ENCODE measurements at regions not wholly inside any gene's neighbourhood (a gene's known extent, or its start where the extent isn't known, plus 50 kb on each side); places are given as distances from the start of the nearest gene placed in this dataset.

GRCh38 chr13:61013796-61014195, 401.9 kb downstream of the PCDH20 start:
- no peak for DNase-seq

- no peak for DNase-seq
Observed at GRCh38 chr13:61010358-61010757, 405.3 kb downstream of the PCDH20 start.

DNA sequence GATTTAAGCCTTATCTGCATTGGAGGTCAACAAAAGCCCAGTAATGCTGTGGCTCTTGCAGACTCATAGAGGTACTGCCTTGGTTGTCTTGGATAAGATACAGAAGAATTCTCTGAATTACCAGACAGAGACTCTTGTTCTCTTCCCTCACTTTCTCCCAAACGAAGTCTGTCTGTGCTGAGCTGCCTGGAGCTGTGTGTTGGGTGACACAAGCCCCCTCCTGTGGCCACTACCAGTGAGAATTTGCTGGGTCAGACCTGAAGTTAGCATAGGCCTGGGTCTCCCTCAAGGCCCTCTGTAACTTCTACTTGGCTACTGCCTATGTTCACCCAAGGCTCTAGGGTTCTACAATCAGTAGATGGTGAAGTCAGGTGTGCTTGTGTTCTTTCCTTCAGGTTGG, 413.0 kb downstream of the PCDH20 start:
- DNase-seq: no peak

- DNase-seq: peak; percentile 34
Observed at GRCh38 chr13:60990032-60990733, 425.5 kb downstream of the PCDH20 start.

DNA sequence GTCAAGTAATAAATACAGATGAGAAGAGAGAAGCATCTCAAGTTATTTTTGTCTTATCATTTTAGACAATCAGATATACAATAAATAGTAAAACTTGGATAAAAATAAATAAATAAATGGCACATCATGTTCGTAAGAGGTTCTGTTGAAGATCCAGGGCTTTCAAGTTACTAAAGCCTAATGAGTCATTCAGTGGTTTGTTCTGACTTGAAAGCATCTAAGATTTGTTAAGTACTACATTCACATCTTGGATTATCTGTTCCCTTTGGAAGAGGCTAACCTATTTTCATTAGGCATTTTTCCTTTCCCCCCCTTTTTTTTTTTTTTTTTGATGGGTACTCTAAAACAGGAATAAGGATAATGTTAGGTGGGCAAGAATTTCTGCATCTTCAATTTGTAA, 429.3 kb downstream of the PCDH20 start:
- DNase-seq: no peak

GRCh38 chr13:60981407-60981806, 434.2 kb downstream of the PCDH20 start:
- no peak for DNase-seq

- DNase-seq: no peak
Observed at GRCh38 chr13:60976367-60976766, 439.3 kb downstream of the PCDH20 start.

DNA sequence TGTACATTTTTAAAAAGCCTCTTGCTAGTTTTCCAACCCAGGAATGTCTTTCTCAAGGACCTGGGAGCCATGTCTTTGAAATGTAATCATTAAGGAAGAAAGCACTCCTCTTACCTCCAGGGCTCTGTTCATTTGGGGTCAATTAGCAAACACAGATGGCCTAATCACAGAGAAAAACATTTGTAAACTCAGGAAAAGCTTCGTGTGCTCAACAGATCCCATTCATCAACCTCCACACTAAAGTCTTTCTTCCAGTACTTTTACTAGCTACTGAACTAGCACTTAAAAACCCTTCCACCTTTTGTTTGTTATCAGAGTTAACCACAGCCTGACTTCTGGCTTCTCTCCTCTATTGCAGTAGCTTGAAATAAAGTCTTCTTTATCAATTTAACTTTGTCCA, 441.4 kb downstream of the PCDH20 start:
- no peak for DNase-seq

GRCh38 chr13:60973529-60973928, 442.1 kb downstream of the PCDH20 start:
- no peak for DNase-seq

DNA sequence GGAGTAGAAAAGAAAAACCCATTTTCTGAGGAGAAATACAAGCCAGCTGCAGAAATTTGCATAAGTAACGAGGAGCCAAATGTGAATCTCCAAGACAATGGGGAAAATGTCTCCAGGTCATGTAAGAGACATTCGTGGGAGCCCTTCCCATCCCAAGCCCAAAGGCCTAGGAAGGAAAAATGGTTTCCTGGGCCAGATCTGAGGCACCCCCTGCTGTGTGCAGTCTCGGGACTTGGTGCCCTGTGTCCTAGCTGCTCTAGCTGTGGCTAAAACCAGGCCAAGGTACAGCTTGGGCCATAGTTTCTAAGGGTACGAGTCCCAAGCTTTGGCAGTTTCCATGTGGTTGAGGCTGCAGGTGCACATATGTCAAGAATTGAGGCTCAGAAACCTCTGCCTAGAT, 444.9 kb downstream of the PCDH20 start:
- DNase-seq: no peak

- DNase-seq: no peak
Observed at GRCh38 chr13:60969656-60970055, 446.0 kb downstream of the PCDH20 start.

- DNase-seq: no peak
Observed at GRCh38 chr13:60959427-60959826, 456.2 kb downstream of the PCDH20 start.

DNA sequence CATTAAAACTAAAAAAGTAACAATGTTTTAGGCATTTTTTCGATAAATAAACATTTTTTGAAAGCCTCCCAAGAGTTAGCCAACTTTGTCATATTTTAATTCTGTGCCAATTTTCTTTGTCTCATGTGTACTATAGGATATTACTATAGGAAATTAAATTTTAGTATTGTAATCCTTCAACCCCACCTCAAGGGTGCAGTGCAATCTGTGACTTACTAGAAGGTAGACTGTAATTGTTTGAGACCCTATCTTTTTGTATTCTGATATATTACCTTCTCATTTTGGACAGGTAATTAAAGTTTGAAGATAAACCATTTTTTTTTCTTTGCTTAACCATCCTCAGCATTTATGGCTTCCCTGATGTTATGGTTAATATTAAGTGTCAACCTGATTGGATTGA, 457.8 kb downstream of the PCDH20 start:
- DNase-seq: no peak

- no peak for DNase-seq
Observed at GRCh38 chr13:60945396-60945795, 470.3 kb downstream of the PCDH20 start.

DNA sequence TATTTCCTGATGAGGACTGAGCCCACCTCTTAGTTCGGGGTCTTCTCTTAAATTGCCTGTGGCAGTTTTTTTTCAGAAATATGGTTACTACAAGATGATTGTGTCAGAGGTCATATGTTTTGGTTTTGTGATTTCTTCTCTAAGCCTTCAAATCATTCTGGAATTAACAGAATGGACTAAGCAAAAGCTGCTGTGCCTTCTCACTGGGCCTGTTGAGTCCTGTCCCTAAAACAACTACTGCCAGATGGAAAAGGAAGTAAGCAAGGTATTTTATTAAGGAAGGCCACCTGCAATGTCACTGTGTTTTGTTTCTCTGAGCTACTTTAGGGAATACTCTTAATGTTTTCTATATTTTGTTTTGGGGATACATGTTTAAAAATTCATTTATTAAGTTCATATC, 470.8 kb downstream of the PCDH20 start:
- no peak for DNase-seq

DNA sequence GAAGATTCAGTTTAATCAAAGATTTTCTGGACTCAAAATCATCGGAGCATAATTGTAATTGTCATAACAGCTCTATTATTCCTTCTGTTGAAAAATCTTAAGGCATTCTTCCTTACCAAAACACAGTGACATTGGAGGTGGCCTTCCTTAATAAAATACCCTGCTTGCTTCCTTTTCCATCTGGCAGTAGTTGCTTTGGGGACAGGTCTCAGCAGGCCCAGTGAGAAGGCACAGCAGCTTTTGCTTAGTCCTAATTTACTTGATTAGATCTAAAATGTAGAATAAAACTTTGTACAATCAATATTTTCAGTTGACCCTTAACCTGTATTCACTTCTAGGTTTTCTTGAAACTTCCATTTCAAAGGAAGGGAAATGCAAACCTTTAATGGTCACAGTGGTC, 471.6 kb downstream of the PCDH20 start:
- no peak for DNase-seq

DNA sequence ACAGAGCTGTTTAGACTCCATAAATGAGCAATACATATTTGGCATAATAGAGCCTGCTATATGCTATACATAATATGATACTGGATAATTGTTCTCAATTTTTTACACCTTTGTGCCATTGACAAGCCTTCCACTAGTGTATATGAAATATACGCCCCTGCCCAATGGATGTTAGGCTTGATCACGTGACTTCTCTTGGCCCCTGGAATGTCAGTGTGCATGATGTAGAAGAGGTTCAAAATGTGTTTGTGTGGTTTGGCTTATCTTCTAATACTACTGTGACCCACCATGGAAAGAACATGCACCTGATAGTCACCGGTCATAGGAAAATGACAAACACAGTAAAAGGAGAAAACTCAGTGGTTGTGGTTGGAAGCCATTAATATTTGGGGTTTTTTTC, 479.4 kb downstream of the PCDH20 start:
- DNase-seq: no peak

DNA sequence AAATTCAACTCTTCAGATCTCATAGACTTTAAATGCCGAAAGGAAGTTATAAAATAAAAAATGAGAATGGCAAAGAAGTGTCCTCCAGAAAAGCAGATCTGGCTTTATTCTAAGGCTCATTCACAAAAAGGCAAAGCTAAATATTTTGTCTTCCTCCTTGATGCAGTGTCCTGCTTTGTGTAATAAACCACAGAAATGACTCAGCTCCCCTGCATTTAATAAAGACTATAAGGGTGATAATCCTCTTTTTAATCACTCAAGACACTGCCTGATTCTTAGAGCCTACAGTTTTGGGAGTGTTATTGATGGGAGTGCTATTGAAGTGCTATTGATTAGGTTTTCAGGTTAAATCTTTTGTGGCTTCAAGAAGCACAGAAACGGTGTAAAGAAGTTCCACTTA, 482.0 kb downstream of the PCDH20 start:
- DNase-seq: no peak

DNA sequence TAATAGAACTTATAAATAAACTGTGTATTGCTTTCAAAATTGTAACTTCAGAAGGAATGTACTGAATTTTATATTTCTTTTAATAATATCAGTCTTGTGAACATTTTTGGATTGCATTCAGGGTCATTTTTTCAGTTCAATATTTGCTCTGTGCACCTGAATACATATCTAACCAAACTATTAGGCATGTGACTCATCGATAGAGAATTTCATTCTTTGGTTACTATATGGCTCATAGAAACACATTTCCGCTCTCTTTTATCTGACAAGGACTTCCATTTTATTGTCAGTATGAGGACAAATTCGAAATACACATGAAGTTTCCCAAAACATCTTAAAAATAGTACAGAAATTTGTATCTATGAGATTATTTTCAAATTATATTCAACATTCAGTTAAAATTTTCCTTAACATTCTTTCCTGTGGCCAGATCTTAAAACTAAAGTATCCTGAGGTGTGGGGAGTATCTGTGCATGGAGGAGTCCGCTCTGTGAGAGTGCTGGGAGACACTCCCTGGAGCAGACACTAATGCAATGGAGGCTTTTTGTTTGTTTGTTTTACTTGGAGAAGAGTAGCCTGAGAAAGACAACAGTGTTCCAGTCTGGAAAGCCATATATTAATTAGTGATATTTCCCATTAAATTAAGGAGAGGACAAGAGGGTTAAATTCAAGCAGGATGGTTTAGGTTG, 483.6 kb downstream of the PCDH20 start:
- DNase-seq: no peak

- no peak for DNase-seq
Observed at GRCh38 chr13:60925686-60926085, 490.0 kb downstream of the PCDH20 start.

GRCh38 chr13:60924856-60925255, 490.8 kb downstream of the PCDH20 start:
- no peak for DNase-seq

DNA sequence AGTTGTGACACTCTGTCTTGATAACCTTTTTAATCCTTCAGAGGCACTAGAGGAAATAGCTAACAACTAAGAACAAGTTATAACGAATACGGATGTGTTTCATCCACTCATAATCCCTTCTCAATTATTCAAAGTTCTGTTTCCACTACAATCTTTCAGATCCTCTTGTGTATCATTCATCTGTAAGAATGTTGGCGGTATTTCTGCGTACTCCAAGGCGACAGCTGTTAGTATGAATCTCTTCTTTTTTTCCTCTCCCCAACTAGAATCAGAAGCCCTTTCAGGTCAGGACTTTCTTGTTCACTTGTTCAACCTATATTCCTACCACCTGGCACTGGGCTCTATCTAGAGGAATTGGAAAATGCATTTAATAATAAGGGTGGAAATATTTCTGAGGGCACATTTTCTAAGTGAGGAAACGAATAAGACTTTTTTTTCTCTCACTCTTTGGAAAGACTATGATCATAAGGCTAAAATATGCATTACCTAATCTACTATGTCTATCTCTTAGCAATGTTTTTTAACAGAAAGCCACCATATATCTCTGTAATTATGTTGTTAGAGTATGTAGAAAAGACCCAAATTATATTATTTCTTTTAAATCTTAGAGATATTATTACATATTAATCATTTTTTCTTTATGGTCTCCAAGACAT, 492.9 kb downstream of the PCDH20 start:
- peak; percentile 50 for DNase-seq

- no peak for DNase-seq
Observed at GRCh38 chr13:60893801-60894200, 496.8 kb downstream of the TDRD3 start.

DNA sequence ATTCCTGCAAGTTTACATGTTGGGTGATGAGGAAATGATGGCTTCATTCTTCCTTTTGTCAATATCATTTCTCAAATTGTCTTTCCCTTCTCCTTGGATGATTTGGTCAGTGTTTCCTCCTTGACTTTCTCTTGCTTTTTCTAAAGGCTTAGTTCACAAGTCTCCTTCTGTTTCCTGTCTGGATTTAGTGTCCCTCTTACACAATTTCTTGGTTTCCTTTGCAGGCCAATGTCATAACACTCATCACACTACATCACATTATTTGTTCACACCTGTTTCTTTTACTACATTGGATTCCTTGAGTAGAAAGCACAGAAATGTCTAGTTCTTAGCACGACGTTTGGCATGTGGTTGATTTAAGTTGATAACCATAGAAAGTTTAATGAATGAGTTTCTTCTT, 490.7 kb downstream of the TDRD3 start:
- DNase-seq: peak; percentile 81

Measured in MV-4-11 (cell line).